Thoracic aorta (tissue), 2 donors: ENCODE measurements at regions not wholly inside any gene's neighbourhood (a gene's known extent, or its start where the extent isn't known, plus 50 kb on each side); places are given as distances from the start of the nearest gene placed in this dataset.

Experiments used
- ATAC-seq: fragments of 150-250 bp; one replicate; pipeline ENCODE4 v1.8.0; 2017; ENCODE audit warnings: low read depth; ENCODE audit not compliant: insufficient number of reproducible peaks, low FRiP score
- DNase-seq: peaks from one replicate; pipeline ENCODE4 v3.0.0-alpha.2; 2020; ENCODE audit warnings: low spot score
- H3K27ac ChIP-seq, 2 donors: fragments of 200-600 bp; sonication (generic); 1 replicate in 1 of 2; 2 replicates in 1 of 2; pipeline ENCODE4 v1.5.1; 2016; ENCODE audit warnings: mild to moderate bottlenecking in 2 of 2, moderate library complexity in 2 of 2
- H3K27me3 ChIP-seq: fragments of 200-600 bp; sonication (generic); replicated peaks from 2 replicates; pipeline ENCODE4 v1.6.0; 2016; ENCODE audit warnings: mild to moderate bottlenecking; ENCODE audit not compliant: insufficient read depth
- H3K36me3 ChIP-seq: fragments of 200-600 bp; sonication (generic); one replicate; pipeline ENCODE4 v1.5.1; 2016
- H3K4me1 ChIP-seq, 2 donors: fragments of 200-600 bp; sonication (generic); 1 replicate in 1 of 2; 2 replicates in 1 of 2; pipeline versions ENCODE4 v1.5.1 to v1.6.0; 2016; ENCODE audit warnings: low read depth in 2 of 2, mild to moderate bottlenecking in 1 of 2; ENCODE audit not compliant: control insufficient read depth in 1 of 2
- H3K4me3 ChIP-seq: fragments of 200-600 bp; sonication (generic); 2 replicates; pipeline ENCODE4 v1.5.1; 2016; ENCODE audit warnings: mild to moderate bottlenecking
- H3K9me3 ChIP-seq: fragments of 200-600 bp; sonication (generic); 2 replicates; pipeline ENCODE4 v1.5.1; 2016
- CTCF ChIP-seq: fragments of 200-600 bp; sonication (generic); IDR thresholded peaks from one replicate; pipeline ENCODE4 v1.5.1; 2019; ENCODE audit warnings: antibody characterized with exemption

GRCh38 chr6:163996491-163996890, 582.0 kb downstream of the QKI start:
- ATAC-seq: no peak
- DNase-seq: no peak
- no peaks in the 10 kb centered on the region for H3K27me3 ChIP-seq
- H3K9me3 ChIP-seq: no peaks in the 10 kb centered on the region
- H3K4me3 ChIP-seq: no peak overlapping the region
- H3K27ac ChIP-seq: no peak overlapping the region
- H3K4me1 ChIP-seq: no peaks in the 10 kb centered on the region
- no peaks in the 10 kb centered on the region for H3K36me3 ChIP-seq
- TF ChIP-seq CTCF: no peak

DNA sequence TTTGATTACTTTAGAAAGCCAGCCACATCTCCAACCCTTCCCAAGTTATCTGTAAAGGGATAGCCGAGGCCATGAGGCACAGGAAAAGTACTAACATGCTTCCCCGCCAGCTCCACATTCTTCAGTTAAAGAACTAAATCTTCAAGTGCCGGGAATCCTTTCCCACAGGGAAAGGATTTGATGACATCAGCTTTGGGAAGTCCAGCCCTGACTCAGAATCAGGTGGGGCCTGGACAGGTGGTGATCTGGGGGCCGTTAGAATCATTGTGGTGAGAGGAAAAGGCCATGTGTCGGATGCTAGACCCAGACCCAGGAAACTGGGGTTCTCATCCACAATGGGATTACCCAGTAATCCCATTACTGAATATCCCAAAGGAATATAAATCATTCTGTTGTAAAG, 580.0 kb downstream of the QKI start:
- no peaks in the 10 kb centered on the region for H3K9me3 ChIP-seq
- ATAC-seq: no peak
- no peak for TF ChIP-seq CTCF
- H3K27me3 ChIP-seq: no peaks in the 10 kb centered on the region
- no peaks in the 10 kb centered on the region for H3K4me1 ChIP-seq
- H3K36me3 ChIP-seq: no peaks in the 10 kb centered on the region
- DNase-seq: no peak
- H3K4me3 ChIP-seq: no peak overlapping the region
- no peak overlapping the region for H3K27ac ChIP-seq

GRCh38 chr6:163992701-163993100, 578.2 kb downstream of the QKI start:
- Histone ChIP-seq H3K27ac (no peak overlapping the region), H3K4me1 (no peaks in the 10 kb centered on the region), H3K27me3 (no peaks in the 10 kb centered on the region), H3K9me3 (no peaks in the 10 kb centered on the region), H3K4me3 (no peak overlapping the region), H3K36me3 (no peaks in the 10 kb centered on the region)
- DNase-seq (no peak), ATAC-seq (no peak)
- no peak for TF ChIP-seq CTCF

- no peaks in the 10 kb centered on the region for H3K9me3 ChIP-seq
- no peak for TF ChIP-seq CTCF
- H3K4me3 ChIP-seq: no peak overlapping the region
- DNase-seq: no peak
- no peaks in the 10 kb centered on the region for H3K27me3 ChIP-seq
- no peaks in the 10 kb centered on the region for H3K4me1 ChIP-seq
- ATAC-seq: no peak
- H3K27ac ChIP-seq: no peak overlapping the region
- no peaks in the 10 kb centered on the region for H3K36me3 ChIP-seq
Observed at GRCh38 chr6:163992056-163992455, 577.5 kb downstream of the QKI start.

GRCh38 chr6:163991321-163991720, 576.8 kb downstream of the QKI start:
- no peak for ATAC-seq
- H3K27ac ChIP-seq: no peak overlapping the region
- no peak for TF ChIP-seq CTCF
- H3K27me3 ChIP-seq: no peaks in the 10 kb centered on the region
- H3K4me3 ChIP-seq: no peak overlapping the region
- no peaks in the 10 kb centered on the region for H3K36me3 ChIP-seq
- no peak for DNase-seq
- H3K4me1 ChIP-seq: no peaks in the 10 kb centered on the region
- H3K9me3 ChIP-seq: no peaks in the 10 kb centered on the region
